HG02970 (cell line): ENCODE measurements at regions not wholly inside any gene's neighbourhood (a gene's known extent, or its start where the extent isn't known, plus 50 kb on each side); places are given as distances from the start of the nearest gene placed in this dataset.

Source experiments
- ATAC-seq: cut with Tn5 transposase; IDR thresholded peaks from one replicate; pipeline ENCODE4 v1.9.1; 2021; ENCODE audit warnings: mild to moderate bottlenecking, moderate library complexity, moderate number of reproducible peaks; ENCODE audit not compliant: unreplicated experiment, low FRiP score

- ATAC-seq: no peak
Observed at GRCh38 chr12:58349161-58349560, 407.8 kb downstream of the ATP23 start.

- no peak for ATAC-seq
Observed at GRCh38 chr12:58356794-58357193, 415.4 kb downstream of the ATP23 start.

- no peak for ATAC-seq
Observed at GRCh38 chr12:58357511-58357910, 416.1 kb downstream of the ATP23 start.

- no peak for ATAC-seq
Observed at GRCh38 chr12:58358369-58358768, 417.0 kb downstream of the ATP23 start.

- ATAC-seq: no peak
Observed at GRCh38 chr12:58359084-58359483, 417.7 kb downstream of the ATP23 start.

- no peak for ATAC-seq
Observed at GRCh38 chr12:58361056-58361455, 419.7 kb downstream of the ATP23 start.

GRCh38 chr12:58363971-58364370, 422.6 kb downstream of the ATP23 start:
- no peak for ATAC-seq

GRCh38 chr12:58364389-58365086, 423.2 kb downstream of the ATP23 start:
- ATAC-seq: no peak

GRCh38 chr12:58365087-58365390, 423.7 kb downstream of the ATP23 start:
- ATAC-seq: no peak

- ATAC-seq: no peak
Observed at GRCh38 chr12:58367041-58367440, 425.7 kb downstream of the ATP23 start.

GRCh38 chr12:58368001-58368400, 426.6 kb downstream of the ATP23 start:
- no peak for ATAC-seq

- ATAC-seq: no peak
Observed at GRCh38 chr12:58369576-58369975, 428.2 kb downstream of the ATP23 start.

- peak; percentile 84 for ATAC-seq
Observed at GRCh38 chr12:58372298-58372697, 430.9 kb downstream of the ATP23 start.

GRCh38 chr12:58378028-58378427, 436.7 kb downstream of the ATP23 start:
- no peak for ATAC-seq

- ATAC-seq: no peak
Observed at GRCh38 chr12:58381546-58381945, 440.2 kb downstream of the ATP23 start.

- ATAC-seq: no peak
Observed at GRCh38 chr12:58384196-58384595, 442.8 kb downstream of the ATP23 start.

- no peak for ATAC-seq
Observed at GRCh38 chr12:58386136-58386535, 444.8 kb downstream of the ATP23 start.

- ATAC-seq: no peak
Observed at GRCh38 chr12:58387199-58387598, 445.8 kb downstream of the ATP23 start.

- no peak for ATAC-seq
Observed at GRCh38 chr12:58388261-58388660, 446.9 kb downstream of the ATP23 start.

GRCh38 chr12:58393152-58393551, 451.8 kb downstream of the ATP23 start:
- ATAC-seq: no peak

- no peak for ATAC-seq
Observed at GRCh38 chr12:58395056-58395455, 453.7 kb downstream of the ATP23 start.

- no peak for ATAC-seq
Observed at GRCh38 chr12:58395470-58395869, 454.1 kb downstream of the ATP23 start.

- no peak for ATAC-seq
Observed at GRCh38 chr12:58396239-58396638, 454.9 kb downstream of the ATP23 start.
